ENCODE measurements at regions not wholly inside any gene's neighbourhood (a gene's known extent, or its start where the extent isn't known, plus 50 kb on each side); places are given as distances from the start of the nearest gene placed in this dataset.
"Not testable (repeated sequence)": the region's sequence is repeated elsewhere in the genome, so short reads cannot be mapped to it uniquely, and the experiment has no call there.

- no peak for DNase-seq (ENCODE audit: low read depth)
- TF ChIP-seq CTCF (IDR thresholded peaks at IDR 0.05; ENCODE audit: low read length, missing control alignments): no peak
Observed at GRCh38 chr6:159395609-159396008, 226.4 kb downstream of the FNDC1 start.

GRCh38 chr6:159392695-159393094 lies 223.5 kb downstream of the FNDC1 start:
- not testable (repeated sequence) for H3K4me3 ChIP-seq (replicated peaks; ENCODE audit: low read depth, low read length); DNase-seq (ENCODE audit: low read depth)

More at GRCh38 chr6:159395609-159396008, 226.4 kb downstream of the FNDC1 start:
- H3K4me3 ChIP-seq (replicated peaks; ENCODE audit: low read depth, low read length): no peak overlapping the region

DNA sequence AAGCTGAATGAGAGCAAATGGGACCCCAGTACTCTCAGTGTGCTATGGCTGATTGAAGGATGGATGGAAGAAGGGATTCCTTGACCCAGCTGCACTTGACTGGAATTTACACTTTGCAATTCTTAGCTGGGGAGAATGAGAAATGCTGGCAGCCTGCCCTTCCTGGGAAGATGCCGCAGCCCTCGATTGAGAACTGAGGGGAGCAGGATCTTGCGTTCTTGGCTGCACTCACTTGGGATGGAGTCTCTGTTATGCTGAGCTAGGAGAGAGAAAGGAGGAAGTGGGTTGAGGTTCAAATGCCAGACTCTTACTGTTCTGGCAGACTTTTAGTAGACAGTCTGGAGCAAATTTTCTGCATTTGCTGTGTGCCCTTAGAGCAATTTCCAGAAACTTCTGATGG lies 221.2 kb downstream of the FNDC1 start:
- peak; percentile 4 for DNase-seq (ENCODE audit: low read depth)

DNA sequence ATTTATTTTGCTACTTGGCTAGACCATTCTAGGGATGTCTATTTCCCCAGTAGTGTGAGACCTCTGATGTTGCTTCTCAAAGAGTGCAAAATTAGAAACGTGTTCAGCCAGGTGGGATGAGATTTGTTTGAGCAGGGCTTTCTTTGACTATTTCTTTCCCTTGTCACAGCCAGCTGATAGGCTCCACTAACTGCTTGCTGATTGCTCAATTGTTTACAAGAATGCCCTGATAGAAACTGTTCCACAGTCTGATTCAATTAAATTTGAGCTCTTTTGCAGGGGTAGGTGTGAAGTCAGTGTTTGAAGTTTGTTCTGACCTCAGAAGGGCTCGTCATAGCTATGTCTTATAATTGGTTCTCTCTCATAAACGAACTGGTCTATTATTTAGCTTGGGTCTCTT lies 220.5 kb downstream of the FNDC1 start:
- no peak overlapping the region for H3K4me3 ChIP-seq (replicated peaks; ENCODE audit: low read depth, low read length)
- DNase-seq (ENCODE audit: low read depth): no peak
- TF ChIP-seq CTCF (IDR thresholded peaks at IDR 0.05; ENCODE audit: low read length, missing control alignments): no peak

More for the DNA sequence above, 221.2 kb downstream of the FNDC1 start:
- H3K4me3 ChIP-seq (replicated peaks; ENCODE audit: low read depth, low read length): no peak overlapping the region
- no peak for TF ChIP-seq CTCF (IDR thresholded peaks at IDR 0.05; ENCODE audit: low read length, missing control alignments)

- TF ChIP-seq CTCF (IDR thresholded peaks at IDR 0.05; ENCODE audit: low read length, missing control alignments): no peak
- H3K4me3 ChIP-seq (replicated peaks; ENCODE audit: low read depth, low read length): no peak overlapping the region
- no peak for DNase-seq (ENCODE audit: low read depth)
Observed at GRCh38 chr6:159380114-159380513, 210.9 kb downstream of the FNDC1 start.

DNA sequence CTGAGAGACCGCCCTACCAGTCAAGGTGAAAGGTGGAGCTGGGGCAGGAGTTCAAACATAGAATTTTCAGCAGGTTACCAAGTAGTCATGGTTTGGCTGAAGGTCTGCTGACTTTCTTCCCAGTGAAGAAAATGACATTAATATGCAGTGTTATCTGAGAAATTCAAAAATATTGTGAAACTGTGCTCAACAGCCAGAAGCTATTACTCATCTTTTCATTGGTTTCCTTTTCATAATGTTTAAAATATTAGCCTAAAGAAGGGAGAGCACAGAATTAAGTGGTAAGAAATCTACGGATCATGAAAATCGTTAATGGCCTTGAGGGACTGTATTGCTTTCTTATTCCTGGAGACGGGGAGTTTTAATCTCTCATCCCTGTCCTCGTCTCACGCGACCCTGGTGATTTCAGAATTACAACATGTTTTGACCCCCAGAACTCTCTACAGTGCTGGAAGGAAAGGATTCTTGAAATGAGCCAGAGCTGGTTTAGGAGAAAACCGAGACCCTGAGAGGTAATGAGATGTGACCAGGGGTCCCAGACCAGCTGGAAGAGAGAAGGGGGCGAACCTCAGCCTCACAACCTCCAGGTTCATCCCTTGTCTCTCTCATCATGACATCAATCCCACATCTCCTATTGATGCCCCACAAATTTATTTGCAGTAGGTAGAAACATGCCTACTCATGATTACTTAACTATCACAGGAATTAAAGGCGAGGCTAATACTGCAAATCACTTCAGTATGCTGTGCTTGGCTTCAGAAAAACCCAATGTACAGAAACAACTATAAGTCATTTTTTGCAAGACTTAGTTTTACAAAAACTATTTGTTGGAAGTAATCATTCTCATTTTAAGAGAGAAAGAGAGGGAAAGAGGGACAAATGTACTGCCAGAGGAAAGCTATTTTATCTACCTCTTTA lies 209.5 kb downstream of the FNDC1 start:
- TF ChIP-seq CTCF (IDR thresholded peaks at IDR 0.05; ENCODE audit: low read length, missing control alignments): no peak
- DNase-seq (ENCODE audit: low read depth): peak; percentile 30
- no peak overlapping the region for H3K4me3 ChIP-seq (replicated peaks; ENCODE audit: low read depth, low read length)

- no peak for TF ChIP-seq CTCF (IDR thresholded peaks at IDR 0.05; ENCODE audit: low read length, missing control alignments)
- H3K4me3 ChIP-seq (replicated peaks; ENCODE audit: low read depth, low read length): no peak overlapping the region
- peak; percentile 13 for DNase-seq (ENCODE audit: low read depth)
Observed at GRCh38 chr6:159376516-159377158, 207.4 kb downstream of the FNDC1 start.
